ENCODE measurements at regions not wholly inside any gene's neighbourhood (a gene's known extent, or its start where the extent isn't known, plus 50 kb on each side); places are given as distances from the start of the nearest gene placed in this dataset.

DNA sequence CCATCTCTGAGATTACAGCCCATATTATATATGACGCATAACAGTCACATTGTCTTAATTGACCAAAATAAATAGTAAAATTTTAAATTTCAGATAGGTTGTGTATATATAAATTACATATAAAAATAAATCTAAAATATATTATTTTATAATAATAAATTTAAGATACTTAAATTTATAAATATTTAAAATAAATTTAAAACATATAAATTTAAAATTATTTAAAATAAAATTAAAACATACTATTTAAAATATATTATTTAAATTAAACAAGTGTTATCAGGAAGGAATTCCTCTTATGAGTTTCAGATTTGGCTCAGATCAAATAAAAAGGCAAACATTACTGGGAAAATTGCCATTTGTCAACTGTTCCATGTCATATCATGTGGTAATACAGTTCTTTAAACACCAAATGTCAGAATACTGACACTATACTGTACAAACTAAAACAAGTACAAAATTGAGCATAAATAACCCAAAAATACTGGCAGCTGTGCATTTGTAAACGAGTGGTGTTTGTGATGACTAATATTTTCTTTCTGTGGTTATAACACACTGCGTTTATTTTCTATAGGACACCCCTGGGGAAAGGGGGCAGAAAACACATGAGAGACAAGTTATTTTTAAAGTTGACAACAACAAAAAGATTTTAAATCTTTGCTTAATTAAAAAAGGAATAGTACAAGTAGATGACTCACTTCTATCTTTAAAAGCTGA, 71.3 kb upstream of the DGKB start:
- TF ChIP-seq, protein P1, sequence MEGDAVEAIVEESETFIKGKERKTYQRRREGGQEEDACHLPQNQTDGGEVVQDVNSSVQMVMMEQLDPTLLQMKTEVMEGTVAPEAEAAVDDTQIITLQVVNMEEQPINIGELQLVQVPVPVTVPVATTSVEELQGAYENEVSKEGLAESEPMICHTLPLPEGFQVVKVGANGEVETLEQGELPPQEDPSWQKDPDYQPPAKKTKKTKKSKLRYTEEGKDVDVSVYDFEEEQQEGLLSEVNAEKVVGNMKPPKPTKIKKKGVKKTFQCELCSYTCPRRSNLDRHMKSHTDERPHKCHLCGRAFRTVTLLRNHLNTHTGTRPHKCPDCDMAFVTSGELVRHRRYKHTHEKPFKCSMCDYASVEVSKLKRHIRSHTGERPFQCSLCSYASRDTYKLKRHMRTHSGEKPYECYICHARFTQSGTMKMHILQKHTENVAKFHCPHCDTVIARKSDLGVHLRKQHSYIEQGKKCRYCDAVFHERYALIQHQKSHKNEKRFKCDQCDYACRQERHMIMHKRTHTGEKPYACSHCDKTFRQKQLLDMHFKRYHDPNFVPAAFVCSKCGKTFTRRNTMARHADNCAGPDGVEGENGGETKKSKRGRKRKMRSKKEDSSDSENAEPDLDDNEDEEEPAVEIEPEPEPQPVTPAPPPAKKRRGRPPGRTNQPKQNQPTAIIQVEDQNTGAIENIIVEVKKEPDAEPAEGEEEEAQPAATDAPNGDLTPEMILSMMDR (IDR thresholded peaks at IDR 0.05; ENCODE audit: control extremely low read depth in 1 of 3, insufficient read depth in 1 of 3, low read depth in 1 of 3, low read length in 3 of 3), result no peak
- TF ChIP-seq POLR2AphosphoS5 (IDR thresholded peaks at IDR 0.05; ENCODE audit: low read depth, low read length), result no peak
